Heart left ventricle (tissue), 13 donors: ENCODE measurements at regions not wholly inside any gene's neighbourhood (a gene's known extent, or its start where the extent isn't known, plus 50 kb on each side); places are given as distances from the start of the nearest gene placed in this dataset.

Experiments
- CTCF ChIP-seq, 12 donors: fragments of 200-600 bp; sonication (generic) in 4 of 12; IDR thresholded peaks; one replicate each; pipeline versions ENCODE4 v1.5.0 to v1.8.0; 2018 to 2022; ENCODE audit warnings: antibody characterized with exemption in 12 of 12, mild to moderate bottlenecking in 5 of 12
- POLR2A ChIP-seq, 2 donors: fragments of 450-650 bp; IDR thresholded peaks; one replicate each; pipeline ENCODE4 v1.6.1; 2017; ENCODE audit warnings: antibody characterized with exemption in 2 of 2, mild to moderate bottlenecking in 2 of 2, moderate library complexity in 2 of 2
- donor health status: ischemic (EF 13 %, LVEDD 7.1; RV severe dilation, severe dysfunction).
- donor health status: DM: no; HTN: yes; CAD: no.
- donor health status: DM: no; HTN: no; CAD: no.
- donor health status: ischemic (EF 25% LVEDD 6.9; RV normal size, moderate dysfunction).
- donor health status: ischemic (EF 25% LVEDD 5.7; RV mildly dilated, moderate dysfunction).
- donor health status: ischemic (EF 35%, LVEDD 5.7; RV mildly dilated, moderate dysfunction).
- donor health status: nonischemic (EF 11% LVEDD 7.7; RV severe dilation, severe dysfunction).
- donor health status: DM: yes; HTN: yes; CAD: no.
- donor health status: PGD.
- donor health status: ischemic (EF 29% LVEDD 5.4; RV normal size, mild dysfunction).
- donor health status: nonischemic (EF 23%, LVEDD 6.1; RV moderate dilation, normal function).

- TF ChIP-seq POLR2A (IDR thresholded peaks at IDR 0.05) (no peak), CTCF (IDR thresholded peaks at IDR 0.05) (no peak)
These were observed 232.4 kb upstream of the RSPO3 start for GRCh38 chr6:126886106-126886505.
